Parathyroid adenoma (tissue), 2 donors: ENCODE measurements at regions not wholly inside any gene's neighbourhood (a gene's known extent, or its start where the extent isn't known, plus 50 kb on each side); places are given as distances from the start of the nearest gene placed in this dataset.

ENCODE experiments used
- H2AFZ ChIP-seq: fragments of 300-600 bp; sonication (generic); one replicate; pipeline ENCODE4 v1.7.0; 2017; ENCODE audit warnings: antibody characterized with exemption, mild to moderate bottlenecking
- H3K27ac ChIP-seq: fragments of 300-600 bp; sonication (generic); one replicate; pipeline ENCODE4 v1.7.0; 2017
- H3K27me3 ChIP-seq: fragments of 300-600 bp; sonication (generic); one replicate; pipeline ENCODE4 v1.7.0; 2017; ENCODE audit warnings: low read length; ENCODE audit not compliant: control insufficient read depth, insufficient read depth
- H3K36me3 ChIP-seq: fragments of 300-600 bp; sonication (generic); one replicate; pipeline ENCODE4 v1.7.0; 2017; ENCODE audit warnings: low read length; ENCODE audit not compliant: control insufficient read depth, insufficient read depth
- H3K4me1 ChIP-seq: fragments of 300-600 bp; sonication (generic); one replicate; pipeline ENCODE4 v1.7.0; 2017; ENCODE audit warnings: control low read depth
- H3K4me2 ChIP-seq: fragments of 300-600 bp; sonication (generic); one replicate; pipeline ENCODE4 v1.7.0; 2017; ENCODE audit warnings: low read length
- H3K4me3 ChIP-seq: fragments of 300-600 bp; sonication (generic); one replicate; pipeline ENCODE4 v1.7.0; 2017; ENCODE audit warnings: low read depth, low read length
- H3K79me2 ChIP-seq: fragments of 300-600 bp; sonication (generic); one replicate; pipeline ENCODE4 v1.7.0; 2017; ENCODE audit warnings: control low read depth
- H3K9ac ChIP-seq: fragments of 300-600 bp; sonication (generic); one replicate; pipeline ENCODE4 v1.7.0; 2017; ENCODE audit warnings: mild to moderate bottlenecking
- H3K9me3 ChIP-seq: fragments of 300-600 bp; sonication (generic); one replicate; pipeline ENCODE4 v1.7.0; 2017; ENCODE audit warnings: low read length; ENCODE audit not compliant: control insufficient read depth
- TF ChIP-seq, protein P1 (sequence below): fragments of 300-600 bp; sonication (generic); IDR thresholded peaks from one replicate; pipeline ENCODE4 v1.7.0; 2017; ENCODE audit warnings: antibody characterized with exemption, mild to moderate bottlenecking
- donor health status: primary hyperparathyroidism.

DNA sequence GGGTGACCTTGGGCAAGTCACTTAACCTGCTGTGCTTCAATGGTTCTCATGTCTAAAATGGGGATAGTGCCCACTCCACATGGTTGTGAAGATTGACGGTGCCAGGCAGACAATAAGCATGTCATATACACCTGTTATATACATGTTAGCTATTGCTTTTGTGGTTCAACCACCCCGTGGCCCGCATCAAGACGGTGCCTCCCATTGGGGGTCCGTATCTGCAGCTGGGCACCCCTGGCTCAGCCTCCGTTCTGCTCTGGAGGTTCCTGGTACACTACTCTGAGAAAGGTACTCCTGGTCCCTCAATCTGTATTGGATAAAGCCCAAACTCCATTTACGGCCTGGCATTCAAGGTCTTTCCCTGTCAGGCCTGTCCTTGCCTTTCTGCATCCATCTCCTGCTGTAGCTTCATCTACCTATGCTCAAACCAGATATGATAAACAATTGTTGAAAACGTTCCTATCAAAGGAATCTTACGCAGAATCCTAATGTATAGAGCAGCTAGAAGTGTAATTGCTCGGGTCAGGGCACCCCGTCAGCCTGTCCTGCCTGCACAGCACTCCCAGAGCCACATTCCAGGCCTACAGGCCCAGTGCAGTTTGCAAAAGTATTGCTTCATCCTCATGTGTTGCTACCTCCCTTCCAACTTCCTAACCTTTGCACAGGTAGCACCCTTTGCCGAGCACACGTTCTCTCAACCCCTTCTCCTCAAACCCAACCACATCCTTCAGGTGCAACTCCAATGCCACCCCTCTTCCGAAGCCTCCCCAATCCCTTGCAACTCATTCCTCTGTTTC is 194.9 kb downstream of the BCR start:
- H3K9ac ChIP-seq, result no peak overlapping the region
- no peak overlapping the region for H3K4me3 ChIP-seq
- H3K27me3 ChIP-seq, result no peaks in the 10 kb centered on the region
- no peaks in the 10 kb centered on the region for H3K9me3 ChIP-seq
- H3K4me2 ChIP-seq, result no peak overlapping the region
- H3K4me1 ChIP-seq, result no peaks in the 10 kb centered on the region
- TF ChIP-seq, protein P1, sequence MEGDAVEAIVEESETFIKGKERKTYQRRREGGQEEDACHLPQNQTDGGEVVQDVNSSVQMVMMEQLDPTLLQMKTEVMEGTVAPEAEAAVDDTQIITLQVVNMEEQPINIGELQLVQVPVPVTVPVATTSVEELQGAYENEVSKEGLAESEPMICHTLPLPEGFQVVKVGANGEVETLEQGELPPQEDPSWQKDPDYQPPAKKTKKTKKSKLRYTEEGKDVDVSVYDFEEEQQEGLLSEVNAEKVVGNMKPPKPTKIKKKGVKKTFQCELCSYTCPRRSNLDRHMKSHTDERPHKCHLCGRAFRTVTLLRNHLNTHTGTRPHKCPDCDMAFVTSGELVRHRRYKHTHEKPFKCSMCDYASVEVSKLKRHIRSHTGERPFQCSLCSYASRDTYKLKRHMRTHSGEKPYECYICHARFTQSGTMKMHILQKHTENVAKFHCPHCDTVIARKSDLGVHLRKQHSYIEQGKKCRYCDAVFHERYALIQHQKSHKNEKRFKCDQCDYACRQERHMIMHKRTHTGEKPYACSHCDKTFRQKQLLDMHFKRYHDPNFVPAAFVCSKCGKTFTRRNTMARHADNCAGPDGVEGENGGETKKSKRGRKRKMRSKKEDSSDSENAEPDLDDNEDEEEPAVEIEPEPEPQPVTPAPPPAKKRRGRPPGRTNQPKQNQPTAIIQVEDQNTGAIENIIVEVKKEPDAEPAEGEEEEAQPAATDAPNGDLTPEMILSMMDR, result no peak
- no peak overlapping the region for H3K27ac ChIP-seq
- H3K36me3 ChIP-seq, result no peaks in the 10 kb centered on the region
- H3K79me2 ChIP-seq, result no peaks in the 10 kb centered on the region
- no peak overlapping the region for H2AFZ ChIP-seq

- H3K27ac ChIP-seq, result no peak overlapping the region
Measured at GRCh38 chr22:23373601-23374000, 193.3 kb downstream of the BCR start.

DNA sequence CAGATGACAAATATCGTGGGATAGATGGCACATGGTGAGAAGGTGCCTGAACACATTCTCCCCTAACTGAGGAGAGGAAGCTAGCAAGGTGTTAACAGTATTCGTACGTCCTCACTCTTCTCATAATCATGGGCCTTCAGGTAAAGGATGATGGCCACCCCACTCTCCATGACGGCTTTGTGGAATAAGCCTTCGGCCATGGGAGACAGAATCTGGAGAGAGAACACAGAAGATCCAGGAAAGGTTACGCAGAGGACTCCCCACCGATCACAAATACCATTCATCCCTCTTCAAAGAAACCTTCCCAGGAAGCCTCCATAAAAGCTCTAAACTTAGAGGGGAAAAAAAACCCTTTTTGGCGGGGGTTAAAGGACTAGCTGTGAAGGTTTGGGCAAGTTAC is 189.9 kb downstream of the BCR start:
- Histone ChIP-seq H3K4me1 (no peaks in the 10 kb centered on the region), H3K4me3 (no peak overlapping the region), H3K4me2 (no peak overlapping the region), H3K9me3 (no peaks in the 10 kb centered on the region), H3K9ac (no peak overlapping the region), H3K27ac (no peak overlapping the region), H3K36me3 (no peaks in the 10 kb centered on the region), H2AFZ (no peak overlapping the region), H3K79me2 (no peaks in the 10 kb centered on the region), H3K27me3 (no peaks in the 10 kb centered on the region)
- TF ChIP-seq, protein P1, result no peak

More at GRCh38 chr22:23373601-23374000, 193.3 kb downstream of the BCR start:
- Histone ChIP-seq H2AFZ (no peak overlapping the region), H3K4me3 (no peak overlapping the region), H3K79me2 (no peaks in the 10 kb centered on the region), H3K9ac (no peak overlapping the region), H3K9me3 (no peaks in the 10 kb centered on the region), H3K27me3 (no peaks in the 10 kb centered on the region), H3K4me2 (no peak overlapping the region), H3K4me1 (no peaks in the 10 kb centered on the region), H3K36me3 (no peaks in the 10 kb centered on the region)
- TF ChIP-seq, protein P1, result no peak

DNA sequence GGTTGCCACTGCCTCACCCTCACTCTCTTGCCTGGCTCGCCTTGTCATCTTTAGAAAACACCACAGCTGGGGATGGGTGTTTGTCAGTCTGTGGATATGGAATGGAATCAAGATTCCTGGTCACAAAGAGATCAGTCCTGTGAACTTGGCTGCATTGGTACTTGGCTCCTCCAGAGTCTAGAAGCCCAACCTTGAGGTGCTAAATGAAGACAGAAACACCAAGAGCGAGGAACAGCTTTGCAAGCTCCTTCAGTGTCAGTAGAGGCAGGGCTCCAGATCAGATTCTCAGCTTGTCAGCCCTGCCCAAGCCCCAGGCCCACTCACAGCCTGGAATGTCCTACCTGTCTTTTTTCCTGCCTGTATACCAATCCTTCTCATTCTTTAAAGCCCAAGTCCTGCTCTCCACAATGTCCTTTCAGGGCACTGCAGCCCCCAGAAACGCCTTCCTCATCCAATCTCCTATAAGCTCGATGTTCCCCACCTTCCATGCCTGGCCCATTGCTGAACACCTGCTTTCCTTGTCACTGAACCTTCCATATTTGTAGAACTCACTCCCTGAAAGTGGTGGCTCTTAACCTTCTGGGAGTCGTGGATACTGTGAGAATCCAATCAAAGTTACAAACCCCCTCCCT is 188.9 kb downstream of the BCR start:
- Histone ChIP-seq H3K4me1 (no peaks in the 10 kb centered on the region), H3K79me2 (no peaks in the 10 kb centered on the region), H3K27ac (no peak overlapping the region), H3K4me3 (no peak overlapping the region), H2AFZ (no peak overlapping the region), H3K9ac (no peak overlapping the region), H3K9me3 (no peaks in the 10 kb centered on the region), H3K36me3 (no peaks in the 10 kb centered on the region), H3K27me3 (no peaks in the 10 kb centered on the region), H3K4me2 (no peak overlapping the region)
- TF ChIP-seq, protein P1, result no peak
